ENCODE measurements at regions not wholly inside any gene's neighbourhood (a gene's known extent, or its start where the extent isn't known, plus 50 kb on each side); places are given as distances from the start of the nearest gene placed in this dataset.
"Not testable (repeated sequence)": the region's sequence is repeated elsewhere in the genome, so short reads cannot be mapped to it uniquely, and the experiment has no call there.

DNA sequence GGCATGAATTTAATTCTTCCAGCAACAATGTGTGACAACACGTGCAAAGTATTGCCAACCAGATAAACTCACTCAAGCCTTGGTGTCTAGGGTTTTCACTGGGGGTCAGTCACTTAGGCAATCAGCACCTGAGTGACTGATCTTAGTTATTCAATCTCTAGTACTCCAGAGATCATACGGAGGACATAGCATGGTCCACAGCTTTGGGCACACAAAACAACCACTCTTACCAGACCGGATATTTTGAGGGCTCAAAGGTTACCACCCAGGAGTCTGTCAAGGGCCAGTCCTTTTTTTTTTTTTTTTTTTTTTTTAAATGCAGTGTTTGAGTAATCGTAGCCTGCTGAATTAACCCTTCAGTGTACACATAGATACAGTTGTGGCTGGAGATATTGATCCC lies 699.2 kb downstream of the PRIM2 start:
- TF ChIP-seq, protein P1, sequence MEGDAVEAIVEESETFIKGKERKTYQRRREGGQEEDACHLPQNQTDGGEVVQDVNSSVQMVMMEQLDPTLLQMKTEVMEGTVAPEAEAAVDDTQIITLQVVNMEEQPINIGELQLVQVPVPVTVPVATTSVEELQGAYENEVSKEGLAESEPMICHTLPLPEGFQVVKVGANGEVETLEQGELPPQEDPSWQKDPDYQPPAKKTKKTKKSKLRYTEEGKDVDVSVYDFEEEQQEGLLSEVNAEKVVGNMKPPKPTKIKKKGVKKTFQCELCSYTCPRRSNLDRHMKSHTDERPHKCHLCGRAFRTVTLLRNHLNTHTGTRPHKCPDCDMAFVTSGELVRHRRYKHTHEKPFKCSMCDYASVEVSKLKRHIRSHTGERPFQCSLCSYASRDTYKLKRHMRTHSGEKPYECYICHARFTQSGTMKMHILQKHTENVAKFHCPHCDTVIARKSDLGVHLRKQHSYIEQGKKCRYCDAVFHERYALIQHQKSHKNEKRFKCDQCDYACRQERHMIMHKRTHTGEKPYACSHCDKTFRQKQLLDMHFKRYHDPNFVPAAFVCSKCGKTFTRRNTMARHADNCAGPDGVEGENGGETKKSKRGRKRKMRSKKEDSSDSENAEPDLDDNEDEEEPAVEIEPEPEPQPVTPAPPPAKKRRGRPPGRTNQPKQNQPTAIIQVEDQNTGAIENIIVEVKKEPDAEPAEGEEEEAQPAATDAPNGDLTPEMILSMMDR (IDR thresholded peaks at IDR 0.05): not testable (repeated sequence)
- TF ChIP-seq EZH2 (IDR thresholded peaks at IDR 0.05): not testable (repeated sequence)
